GM23338 (cell line): ENCODE measurements at regions not wholly inside any gene's neighbourhood (a gene's known extent, or its start where the extent isn't known, plus 50 kb on each side); places are given as distances from the start of the nearest gene placed in this dataset.
A peak's percentile ranks its signal among the peaks of the same experiment; 100 is the strongest.

ENCODE experiments used
- ATAC-seq: fragments of 200-7000 bp; cut with Tn5 transposase; 3 replicates; pipeline ENCODE4 v1.9.1; 2020
- DNase-seq: peaks from one replicate; pipeline ENCODE4 v3.0.0-alpha.2; 2015; ENCODE audit warnings: low spot score
- H2AFZ ChIP-seq: fragments of 200-600 bp; sonication (generic); 2 replicates; pipeline ENCODE4 v1.8.0; 2016; ENCODE audit warnings: antibody characterized with exemption, mild to moderate bottlenecking, moderate library complexity
- H3F3A ChIP-seq: fragments of 200-600 bp; sonication (generic); replicated peaks from 2 replicates; pipeline ENCODE4 v1.8.0; 2017; ENCODE audit warnings: antibody characterized with exemption, mixed run types, low read depth
- H3K27ac ChIP-seq: fragments of 200-600 bp; sonication (generic); 2 replicates; pipeline ENCODE4 v1.6.1; 2016; ENCODE audit warnings: low read depth
- H3K27me3 ChIP-seq: fragments of 200-600 bp; sonication (generic); 2 replicates; pipeline ENCODE4 v1.8.0; 2016; ENCODE audit warnings: mild to moderate bottlenecking, mixed run types, moderate library complexity; ENCODE audit not compliant: insufficient read depth
- H3K36me3 ChIP-seq: fragments of 200-600 bp; sonication (generic); 2 replicates; pipeline ENCODE4 v1.8.0; 2016; ENCODE audit warnings: mild to moderate bottlenecking; ENCODE audit not compliant: insufficient read depth
- H3K4me1 ChIP-seq: fragments of 200-600 bp; sonication (generic); 2 replicates; pipeline ENCODE4 v1.8.0; 2016; ENCODE audit warnings: mild to moderate bottlenecking, moderate library complexity; ENCODE audit not compliant: insufficient read depth
- H3K4me2 ChIP-seq: fragments of 200-600 bp; sonication (generic); 2 replicates; pipeline ENCODE4 v1.7.1; 2017; ENCODE audit warnings: mixed run types
- H3K4me3 ChIP-seq: fragments of 200-600 bp; sonication (generic); 2 replicates; pipeline ENCODE4 v1.6.1; 2016; ENCODE audit warnings: mixed run types
- H3K79me2 ChIP-seq: fragments of 200-600 bp; sonication (generic); replicated peaks from 2 replicates; pipeline ENCODE4 v1.8.0; 2017; ENCODE audit warnings: mild to moderate bottlenecking; ENCODE audit not compliant: insufficient read depth
- H3K9me2 ChIP-seq: fragments of 200-600 bp; sonication (generic); 2 replicates; pipeline ENCODE4 v1.8.0; 2017; ENCODE audit not compliant: insufficient read depth
- H4K20me1 ChIP-seq: fragments of 200-600 bp; sonication (generic); replicated peaks from 2 replicates; pipeline ENCODE4 v1.8.0; 2017; ENCODE audit warnings: mild to moderate bottlenecking; ENCODE audit not compliant: insufficient read depth
- H3K27ac Mint-ChIP-seq: 2 replicates; pipeline ENCODE4 v1.8.0; 2020; ENCODE audit warnings: inconsistent platforms, mild to moderate bottlenecking, moderate library complexity, mixed read lengths
- H3K27me3 Mint-ChIP-seq: 3 replicates; pipeline ENCODE4 v1.8.0; 2022; ENCODE audit warnings: low read depth, mild to moderate bottlenecking, moderate library complexity, mixed read lengths, inconsistent platforms; ENCODE audit not compliant: insufficient read depth, poor library complexity
- H3K36me3 Mint-ChIP-seq: 3 replicates; pipeline ENCODE4 v1.8.0; 2021; ENCODE audit warnings: low read depth, mild to moderate bottlenecking, inconsistent platforms, moderate library complexity, mixed read lengths
- H3K4me1 Mint-ChIP-seq: 3 replicates; pipeline ENCODE4 v1.8.0; 2020; ENCODE audit warnings: mild to moderate bottlenecking, inconsistent platforms, mixed read lengths
- H3K4me3 Mint-ChIP-seq: 3 replicates; pipeline ENCODE4 v1.8.0; 2021; ENCODE audit warnings: moderate library complexity, mild to moderate bottlenecking, inconsistent platforms, mixed read lengths
- H3K9me3 Mint-ChIP-seq: 3 replicates; pipeline ENCODE4 v1.8.0; 2020; ENCODE audit warnings: moderate library complexity, mild to moderate bottlenecking, inconsistent platforms, mixed read lengths
- CREB1 ChIP-seq: fragments of 250-450 bp; sonication (Bioruptor Pico); IDR thresholded peaks from 2 replicates; pipeline ENCODE4 v1.5.0; 2020; ENCODE audit warnings: low read depth, mild to moderate bottlenecking, moderate library complexity
- EZH2 ChIP-seq: fragments of 200-600 bp; sonication (generic); IDR thresholded peaks from one replicate; pipeline ENCODE4 v1.8.0; 2017; ENCODE audit warnings: antibody characterized with exemption, mild to moderate bottlenecking, low read depth; ENCODE audit not compliant: unreplicated experiment
- JUNB ChIP-seq: IDR thresholded peaks from one replicate; pipeline ENCODE4 v1.6.1; 2016; ENCODE audit warnings: antibody characterized with exemption; ENCODE audit not compliant: unreplicated experiment
- NANOG ChIP-seq: IDR thresholded peaks from 2 replicates; pipeline ENCODE4 v1.6.1; 2016; ENCODE audit warnings: antibody characterized with exemption, borderline replicate concordance
- POLR2AphosphoS5 ChIP-seq: IDR thresholded peaks from 2 replicates; pipeline ENCODE4 v1.6.1; 2016; ENCODE audit warnings: antibody characterized with exemption, low read depth
- REST ChIP-seq: IDR thresholded peaks from one replicate; pipeline ENCODE4 v1.6.1; 2018; ENCODE audit warnings: antibody characterized with exemption; ENCODE audit not compliant: unreplicated experiment
- STAT1 ChIP-seq: IDR thresholded peaks from one replicate; pipeline ENCODE4 v1.6.1; 2016; ENCODE audit warnings: antibody characterized with exemption; ENCODE audit not compliant: unreplicated experiment
- ZNF114 ChIP-seq: fragments of 250-450 bp; sonication (Bioruptor Pico); IDR thresholded peaks from 2 replicates; pipeline ENCODE4 v1.5.0; 2020; ENCODE audit warnings: mild to moderate bottlenecking, moderate library complexity
- ZNF331 ChIP-seq: fragments of 250-450 bp; sonication (Bioruptor Pico); IDR thresholded peaks from 2 replicates; pipeline ENCODE4 v1.5.0; 2020; ENCODE audit warnings: low read depth, mild to moderate bottlenecking, moderate library complexity
- TF ChIP-seq, protein P1 (sequence below), 2 experiments: fragments of 200-600 bp in 1 of 2; sonication (generic) in 1 of 2; conservative IDR thresholded peaks; 2 replicates each; pipeline versions ENCODE4 v1.5.1 to v1.6.1; 2016 to 2017; ENCODE audit warnings: antibody characterized with exemption in 2 of 2, low read depth in 2 of 2, mild to moderate bottlenecking in 2 of 2, moderate library complexity in 1 of 2

DNA sequence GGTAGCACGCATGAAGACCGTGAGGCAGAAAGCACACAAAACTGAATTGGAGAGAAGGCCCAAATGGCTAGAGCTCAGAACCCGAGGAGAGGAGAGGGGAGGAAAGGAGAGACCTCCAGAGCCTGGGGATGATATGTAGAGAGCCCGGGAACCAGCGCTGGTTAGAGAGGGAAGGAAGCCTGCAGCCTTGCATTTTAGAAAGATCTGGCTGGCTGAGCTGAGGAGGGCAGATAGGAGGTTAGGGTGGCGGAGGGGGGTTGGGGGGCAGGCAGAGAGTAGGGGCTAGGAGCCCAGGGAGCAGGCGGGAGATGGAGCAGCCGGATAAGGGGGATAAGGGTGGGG lies 127.2 kb downstream of the C9orf50 start:
- ATAC-seq: no peak
- no peak overlapping the region for H3K27ac Mint-ChIP-seq
- Histone ChIP-seq H3K9me2 (no peaks in the 10 kb centered on the region), H2AFZ (0 out of 2 replicates have a peak overlapping the region, but pooled peaks have one; percentile 76), H3K4me2 (no peak overlapping the region), H3K27ac (no peak overlapping the region), H3F3A (peaks cover 8% of the 10 kb centered on the region; the same call in 1 of the 2 replicates), H3K79me2 (no peaks in the 10 kb centered on the region), H4K20me1 (no peaks in the 10 kb centered on the region), H3K27me3 (peaks cover 65% of the 10 kb centered on the region), H3K4me3 (no peak overlapping the region), H3K36me3 (no peaks in the 10 kb centered on the region), H3K4me1 (peaks cover 23% of the 10 kb centered on the region)
- H3K36me3 Mint-ChIP-seq: no peaks in the 10 kb centered on the region; the same call in 2 of the 3 replicates
- H3K4me1 Mint-ChIP-seq: peaks cover 48% of the 10 kb centered on the region
- peaks cover 72% of the 10 kb centered on the region for H3K27me3 Mint-ChIP-seq
- peak; percentile 34 for DNase-seq
- no peak overlapping the region for H3K4me3 Mint-ChIP-seq
- no peak for TF ChIP-seq REST
- no peak for TF ChIP-seq ZNF331 (CRISPR knock-in tag)
- TF ChIP-seq JUNB: no peak
- no peak for TF ChIP-seq ZNF114
- TF ChIP-seq CREB1 (CRISPR knock-in tag): no peak
- no peak for TF ChIP-seq EZH2
- no peak for TF ChIP-seq NANOG
- TF ChIP-seq, protein P1, sequence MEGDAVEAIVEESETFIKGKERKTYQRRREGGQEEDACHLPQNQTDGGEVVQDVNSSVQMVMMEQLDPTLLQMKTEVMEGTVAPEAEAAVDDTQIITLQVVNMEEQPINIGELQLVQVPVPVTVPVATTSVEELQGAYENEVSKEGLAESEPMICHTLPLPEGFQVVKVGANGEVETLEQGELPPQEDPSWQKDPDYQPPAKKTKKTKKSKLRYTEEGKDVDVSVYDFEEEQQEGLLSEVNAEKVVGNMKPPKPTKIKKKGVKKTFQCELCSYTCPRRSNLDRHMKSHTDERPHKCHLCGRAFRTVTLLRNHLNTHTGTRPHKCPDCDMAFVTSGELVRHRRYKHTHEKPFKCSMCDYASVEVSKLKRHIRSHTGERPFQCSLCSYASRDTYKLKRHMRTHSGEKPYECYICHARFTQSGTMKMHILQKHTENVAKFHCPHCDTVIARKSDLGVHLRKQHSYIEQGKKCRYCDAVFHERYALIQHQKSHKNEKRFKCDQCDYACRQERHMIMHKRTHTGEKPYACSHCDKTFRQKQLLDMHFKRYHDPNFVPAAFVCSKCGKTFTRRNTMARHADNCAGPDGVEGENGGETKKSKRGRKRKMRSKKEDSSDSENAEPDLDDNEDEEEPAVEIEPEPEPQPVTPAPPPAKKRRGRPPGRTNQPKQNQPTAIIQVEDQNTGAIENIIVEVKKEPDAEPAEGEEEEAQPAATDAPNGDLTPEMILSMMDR (conservative IDR thresholded peaks at IDR 0.05; ENCODE audit: low read depth in 2 of 2): no peak
- H3K9me3 Mint-ChIP-seq: no peaks in the 10 kb centered on the region

GRCh38 chr9:129493002-129493705 lies 127.7 kb downstream of the C9orf50 start:
- peaks cover 8% of the 10 kb centered on the region; the same call in 1 of the 2 replicates for H3F3A ChIP-seq
- DNase-seq: no peak
- ATAC-seq: no peak
- no peak overlapping the region for H3K4me3 ChIP-seq
- peaks cover 25% of the 10 kb centered on the region for H3K4me1 ChIP-seq
- no peaks in the 10 kb centered on the region; the same call in 2 of the 3 replicates for H3K36me3 Mint-ChIP-seq
- H3K4me1 Mint-ChIP-seq: peaks cover 45% of the 10 kb centered on the region
- 0 out of 2 replicates have a peak overlapping the region, but pooled peaks have one; percentile 76 for H2AFZ ChIP-seq
- H3K27me3 Mint-ChIP-seq: peaks cover 68% of the 10 kb centered on the region
- H3K9me3 Mint-ChIP-seq: no peaks in the 10 kb centered on the region
- H3K4me3 Mint-ChIP-seq: no peak overlapping the region
- H3K27ac ChIP-seq: no peak overlapping the region
- peaks cover 65% of the 10 kb centered on the region for H3K27me3 ChIP-seq
- no peaks in the 10 kb centered on the region for H3K79me2 ChIP-seq
- no peak overlapping the region for H3K4me2 ChIP-seq
- no peaks in the 10 kb centered on the region for H3K9me2 ChIP-seq
- no peak overlapping the region for H3K27ac Mint-ChIP-seq
- no peaks in the 10 kb centered on the region for H4K20me1 ChIP-seq
- H3K36me3 ChIP-seq: no peaks in the 10 kb centered on the region
- no peak for TF ChIP-seq CREB1 (CRISPR knock-in tag)
- no peak for TF ChIP-seq REST
- TF ChIP-seq POLR2AphosphoS5: no peak
- no peak for TF ChIP-seq STAT1
- TF ChIP-seq NANOG: no peak
- no peak for TF ChIP-seq ZNF331 (CRISPR knock-in tag)
- TF ChIP-seq JUNB: no peak
- TF ChIP-seq, protein P1 (conservative IDR thresholded peaks at IDR 0.05; ENCODE audit: low read depth in 2 of 2): no peak
- no peak for TF ChIP-seq ZNF114
- TF ChIP-seq EZH2: no peak
